Pancreas (tissue), 10 donors: ENCODE measurements at regions not wholly inside any gene's neighbourhood (a gene's known extent, or its start where the extent isn't known, plus 50 kb on each side); places are given as distances from the start of the nearest gene placed in this dataset.

ENCODE experiments used
- ATAC-seq, 4 donors: fragments of 200-7000 bp; cut with Tn5 transposase; one replicate each; pipeline versions ENCODE4 v1.8.0 to v1.9.1; 2020; ENCODE audit warnings: mild to moderate bottlenecking in 4 of 4, moderate library complexity in 4 of 4
- DNase-seq, 6 donors: peaks; one replicate each; pipeline ENCODE4 v3.0.0-alpha.2; 2020
- FAIRE-seq: peaks from 2 replicates; lab custom pipeline; 2012; peaks lifted over from hg19 to GRCh38; lab: Jason Lieb, UNC
- H3K27ac ChIP-seq, 4 donors: fragments of 200-600 bp; sonication (generic); 1 replicate in 3 of 4; 2 replicates in 1 of 4; pipeline versions ENCODE4 v1.5.0 to v1.8.0; 2020
- H3K27me3 ChIP-seq, 4 donors: fragments of 200-600 bp; one replicate each; pipeline ENCODE4 v1.8.0; 2021
- H3K36me3 ChIP-seq, 3 donors: fragments of 200-600 bp; sonication (generic) in 1 of 3; one replicate each; pipeline versions ENCODE4 v1.5.0 to v1.8.0; 2020 to 2021
- H3K4me1 ChIP-seq, 3 donors: fragments of 200-600 bp; one replicate each; pipeline ENCODE4 v1.8.0; 2021
- H3K4me3 ChIP-seq, 4 donors: fragments of 200-600 bp; sonication (generic) in 2 of 4; one replicate each; pipeline versions ENCODE4 v1.5.0 to v1.8.0; 2020 to 2021
- H3K9me3 ChIP-seq, 4 donors: fragments of 200-600 bp; one replicate each; pipeline ENCODE4 v1.8.0; 2021
- WGBS, 2 donors: extraction: QIAGEN DNeasy Blood & Tissue Kit; methylation state at CpG; one replicate each; pipeline ENCODE4 v1.1.7; 2013; 5-methylcytosine and 5-hydroxymethylcytosine counted together
- intact Hi-C, 3 donors: fragments of 100-400 bp; cut with DNase I; formaldehyde crosslinking; loops; one replicate each; pipeline versions ENCODE4 v1.11.1 to v1.14.2; 2022
- TF ChIP-seq, protein P1 (sequence below), 4 donors: fragments of 200-600 bp; sonication (generic) in 3 of 4; IDR thresholded peaks; one replicate each; pipeline versions ENCODE4 v1.5.0 to v1.8.0; 2021; ENCODE audit warnings: antibody characterized with exemption in 4 of 4
- donor health status: healthy with polysubstance abuse.
- donor health status: DM: no; HTN: no; CAD: no; lungs with moderate emphysema.
- donor health status: DM: no; HTN: no; CAD: no.
- donor health status: control.
- donor health status: control.
- donor health status: Bipolar disorder and iron deficiency.
- donor health status: DM: yes; HTN: yes; CAD: no.
- donor health status: DM: no; HTN: no; CAD: no.
- donor health status: DM: no; HTN: no; CAD: no.
- donor health status: DM: yes; HTN: yes; CAD: no.

- H3K27me3 ChIP-seq = no peaks in the 10 kb centered on the region
- TF ChIP-seq, protein P1, sequence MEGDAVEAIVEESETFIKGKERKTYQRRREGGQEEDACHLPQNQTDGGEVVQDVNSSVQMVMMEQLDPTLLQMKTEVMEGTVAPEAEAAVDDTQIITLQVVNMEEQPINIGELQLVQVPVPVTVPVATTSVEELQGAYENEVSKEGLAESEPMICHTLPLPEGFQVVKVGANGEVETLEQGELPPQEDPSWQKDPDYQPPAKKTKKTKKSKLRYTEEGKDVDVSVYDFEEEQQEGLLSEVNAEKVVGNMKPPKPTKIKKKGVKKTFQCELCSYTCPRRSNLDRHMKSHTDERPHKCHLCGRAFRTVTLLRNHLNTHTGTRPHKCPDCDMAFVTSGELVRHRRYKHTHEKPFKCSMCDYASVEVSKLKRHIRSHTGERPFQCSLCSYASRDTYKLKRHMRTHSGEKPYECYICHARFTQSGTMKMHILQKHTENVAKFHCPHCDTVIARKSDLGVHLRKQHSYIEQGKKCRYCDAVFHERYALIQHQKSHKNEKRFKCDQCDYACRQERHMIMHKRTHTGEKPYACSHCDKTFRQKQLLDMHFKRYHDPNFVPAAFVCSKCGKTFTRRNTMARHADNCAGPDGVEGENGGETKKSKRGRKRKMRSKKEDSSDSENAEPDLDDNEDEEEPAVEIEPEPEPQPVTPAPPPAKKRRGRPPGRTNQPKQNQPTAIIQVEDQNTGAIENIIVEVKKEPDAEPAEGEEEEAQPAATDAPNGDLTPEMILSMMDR (IDR thresholded peaks at IDR 0.05) = no peak
- ATAC-seq = no peak
- peaks cover 0 to 5% (median 0%) of the 10 kb centered on the region in 3 donors for H3K4me1 ChIP-seq
- no peak for FAIRE-seq
- no peak for DNase-seq
- no peak overlapping the region for H3K27ac ChIP-seq
- H3K4me3 ChIP-seq = no peak overlapping the region
- 95 to 97% methylated on average over 4 of the region's 4 CpGs for WGBS, 2 donors
- H3K9me3 ChIP-seq = no peaks in the 10 kb centered on the region
- no peaks in the 10 kb centered on the region for H3K36me3 ChIP-seq
- intact Hi-C loops = no loop called here
Observed at GRCh38 chr12:116474899-116475298, 84.3 kb upstream of the MAP1LC3B2 start.

DNA sequence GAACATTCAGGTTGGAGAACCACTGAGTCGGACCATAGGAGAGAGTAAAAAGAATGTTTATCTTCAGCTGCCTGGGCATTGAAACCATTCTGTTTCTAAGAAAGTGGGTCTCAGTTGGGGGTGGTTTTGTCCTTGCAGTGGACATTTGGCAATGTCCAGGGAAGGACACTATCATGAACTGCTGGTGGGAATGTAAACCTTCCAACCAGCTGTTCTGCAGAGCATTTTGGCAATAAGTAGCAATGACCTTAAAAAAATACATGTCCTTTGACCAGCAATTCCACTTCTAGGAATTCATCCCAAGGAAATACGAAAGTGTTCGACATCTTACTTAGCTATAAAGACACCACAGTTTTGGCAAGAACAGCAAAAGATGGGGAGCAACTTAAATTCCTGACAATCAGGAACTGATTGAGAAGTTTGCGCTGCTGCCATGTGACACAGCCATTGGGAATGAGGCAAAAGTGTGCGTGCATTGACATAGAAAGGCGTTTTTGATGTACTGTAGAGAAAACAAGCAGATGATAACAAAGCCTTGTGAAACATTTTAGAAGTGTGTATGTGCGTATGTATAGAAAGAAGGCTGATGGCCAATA is 82.9 kb upstream of the MAP1LC3B2 start:
- intact Hi-C loops = no loop called here
- no peaks in the 10 kb centered on the region for H3K27me3 ChIP-seq
- peak in 3 of 6 donors; percentile 37 to 64 (median 49) for DNase-seq
- TF ChIP-seq, protein P1 (IDR thresholded peaks at IDR 0.05) = no peak
- no peaks in the 10 kb centered on the region for H3K9me3 ChIP-seq
- WGBS, 2 donors = 44 to 58% methylated on average over 7 of the region's 7 CpGs
- H3K27ac ChIP-seq = no peak overlapping the region
- H3K4me3 ChIP-seq = no peak overlapping the region
- ATAC-seq = peak; percentile 66 to 84 (median 80)
- no peaks in the 10 kb centered on the region for H3K36me3 ChIP-seq
- peaks cover 0 to 5% (median 0%) of the 10 kb centered on the region in 3 donors for H3K4me1 ChIP-seq
- no peak for FAIRE-seq

- DNase-seq (no peak), ATAC-seq (no peak), FAIRE-seq (no peak)
- no peak overlapping the region for H3K4me3 ChIP-seq
- TF ChIP-seq, protein P1 (IDR thresholded peaks at IDR 0.05) = no peak
- 85 to 93% methylated on average over 6 of the region's 6 CpGs for WGBS, 2 donors
- H3K4me1 ChIP-seq = peaks cover 0 to 5% (median 0%) of the 10 kb centered on the region in 3 donors
- H3K36me3 ChIP-seq = no peaks in the 10 kb centered on the region
- intact Hi-C loops = no loop called here
- H3K27ac ChIP-seq = no peak overlapping the region
- no peaks in the 10 kb centered on the region for H3K9me3 ChIP-seq
- no peaks in the 10 kb centered on the region for H3K27me3 ChIP-seq
Observed at GRCh38 chr12:116478243-116478773, 80.9 kb upstream of the MAP1LC3B2 start.

DNA sequence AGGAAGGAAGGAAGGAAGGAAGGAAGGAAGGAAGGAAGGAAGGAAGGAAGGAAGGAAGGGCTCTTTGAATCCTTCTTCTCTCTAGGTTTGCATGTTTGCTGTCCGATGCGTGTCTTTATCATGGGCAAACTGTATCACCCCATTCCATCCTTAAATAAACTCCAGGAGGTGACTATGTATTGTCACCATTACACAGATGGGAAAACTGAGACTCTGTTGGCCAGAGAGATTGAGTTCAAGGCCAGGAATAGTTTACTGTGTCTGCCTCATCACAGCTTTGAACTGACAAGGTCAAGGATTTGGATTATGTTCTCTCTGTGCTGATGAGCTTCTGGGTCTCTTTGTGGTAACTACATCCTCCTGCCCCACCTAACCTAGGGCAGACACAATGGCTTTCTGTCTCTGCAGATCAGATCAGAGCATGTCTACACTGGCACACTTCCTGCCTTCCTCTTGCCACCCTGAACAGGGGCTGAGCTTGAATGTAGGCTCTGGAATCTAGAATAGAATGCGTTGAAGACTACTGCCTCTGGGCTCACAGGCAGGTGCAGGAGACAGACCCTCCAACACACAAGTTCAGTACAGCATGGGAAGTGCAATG is 78.9 kb upstream of the MAP1LC3B2 start:
- intact Hi-C loops = no loop called here
- TF ChIP-seq, protein P1 (IDR thresholded peaks at IDR 0.05) = no peak

DNA sequence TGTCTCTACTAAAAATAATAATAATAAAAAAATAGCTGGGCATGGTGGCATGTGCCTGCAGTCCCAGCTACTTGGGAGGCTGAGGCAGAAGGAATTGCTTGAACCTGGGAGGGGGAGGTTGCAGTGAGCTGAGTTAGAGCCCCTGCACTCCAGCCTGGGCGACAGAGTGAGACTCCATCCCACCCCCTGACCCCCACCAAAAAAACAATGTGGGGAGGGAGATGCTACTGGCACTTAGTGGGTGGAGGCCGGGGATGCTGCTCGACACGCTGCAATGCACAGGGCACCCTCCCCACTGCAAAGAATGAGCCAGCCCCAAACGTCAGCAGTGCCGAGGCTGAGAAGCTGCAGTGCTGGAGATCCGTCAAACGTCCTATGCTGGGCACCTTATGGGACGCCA is 77.5 kb upstream of the MAP1LC3B2 start:
- Histone ChIP-seq H3K27ac (no peak overlapping the region), H3K9me3 (no peaks in the 10 kb centered on the region), H3K4me1 (peaks cover 0 to 1% (median 0%) of the 10 kb centered on the region in 3 donors), H3K36me3 (no peaks in the 10 kb centered on the region), H3K4me3 (no peak overlapping the region), H3K27me3 (no peaks in the 10 kb centered on the region)
- TF ChIP-seq, protein P1 (IDR thresholded peaks at IDR 0.05) = no peak
- FAIRE-seq (no peak), ATAC-seq (no peak), DNase-seq (peak in 1 of 6 donors; percentile 25)
- WGBS, 2 donors = 64 to 76% methylated on average over 9 of the region's 9 CpGs
- intact Hi-C loops = no loop called here

More for the DNA sequence above, 78.9 kb upstream of the MAP1LC3B2 start:
- Histone ChIP-seq H3K4me3 (no peak overlapping the region), H3K4me1 (peaks cover 0 to 5% (median 0%) of the 10 kb centered on the region in 3 donors), H3K27me3 (no peaks in the 10 kb centered on the region), H3K27ac (no peak overlapping the region), H3K36me3 (no peaks in the 10 kb centered on the region), H3K9me3 (no peaks in the 10 kb centered on the region)
- no peak for ATAC-seq
- WGBS, 2 donors = 79 to 83% methylated on average over 3 of the region's 3 CpGs
- FAIRE-seq = no peak
- no peak for DNase-seq
